ENCODE measurements at regions not wholly inside any gene's neighbourhood (a gene's known extent, or its start where the extent isn't known, plus 50 kb on each side); places are given as distances from the start of the nearest gene placed in this dataset.
"Not testable (repeated sequence)": the region's sequence is repeated elsewhere in the genome, so short reads cannot be mapped to it uniquely, and the experiment has no call there.

GRCh38 chr11:25485315-25485714 lies 846.6 kb upstream of the ANO3 start:
- Mint-ChIP-seq H3K4me3 (no peak overlapping the region), H3K9me3 (no peaks in the 10 kb centered on the region), H3K27ac (no peak overlapping the region), H3K36me3 (no peaks in the 10 kb centered on the region), H3K4me1 (peaks cover 14% of the 10 kb centered on the region), H3K27me3 (ENCODE audit: low read depth) (no peaks in the 10 kb centered on the region)
- no peak for TF ChIP-seq CTCF (IDR thresholded peaks at IDR 0.05; ENCODE audit: unreplicated experiment)
- DNase-seq (ENCODE audit: low spot score in 2 of 2, unreplicated experiment in 2 of 2): no peak

- H3K9me3 Mint-ChIP-seq; H3K4me3 Mint-ChIP-seq; DNase-seq (ENCODE audit: low spot score in 2 of 2, unreplicated experiment in 2 of 2); H3K27me3 Mint-ChIP-seq (ENCODE audit: low read depth); H3K27ac Mint-ChIP-seq; H3K36me3 Mint-ChIP-seq: not testable (repeated sequence)
- peaks cover 14% of the 10 kb centered on the region for H3K4me1 Mint-ChIP-seq
Measured at GRCh38 chr11:25486338-25486737, 845.6 kb upstream of the ANO3 start.

GRCh38 chr11:25488176-25488575 lies 843.8 kb upstream of the ANO3 start:
- DNase-seq (ENCODE audit: low spot score in 2 of 2, unreplicated experiment in 2 of 2); H3K9me3 Mint-ChIP-seq; H3K27ac Mint-ChIP-seq; H3K27me3 Mint-ChIP-seq (ENCODE audit: low read depth); H3K4me3 Mint-ChIP-seq; H3K36me3 Mint-ChIP-seq: not testable (repeated sequence)
- H3K4me1 Mint-ChIP-seq: peaks cover 14% of the 10 kb centered on the region

GRCh38 chr11:25501426-25501825 lies 830.5 kb upstream of the ANO3 start:
- peaks cover 15% of the 10 kb centered on the region for H3K9me3 Mint-ChIP-seq
- H3K36me3 Mint-ChIP-seq; H3K4me3 Mint-ChIP-seq; H3K27ac Mint-ChIP-seq; H3K27me3 Mint-ChIP-seq (ENCODE audit: low read depth); H3K4me1 Mint-ChIP-seq; DNase-seq (ENCODE audit: low spot score in 2 of 2, unreplicated experiment in 2 of 2): not testable (repeated sequence)

- Mint-ChIP-seq H3K4me3 (no peak overlapping the region), H3K36me3 (no peaks in the 10 kb centered on the region), H3K4me1 (no peaks in the 10 kb centered on the region), H3K27me3 (ENCODE audit: low read depth) (peaks cover 2% of the 10 kb centered on the region), H3K9me3 (peaks cover 16% of the 10 kb centered on the region), H3K27ac (no peak overlapping the region)
- DNase-seq (ENCODE audit: low spot score in 2 of 2, unreplicated experiment in 2 of 2): no peak
- TF ChIP-seq CTCF (IDR thresholded peaks at IDR 0.05; ENCODE audit: unreplicated experiment): no peak
Measured at GRCh38 chr11:25515576-25515975, 816.4 kb upstream of the ANO3 start.

- no peaks in the 10 kb centered on the region for H3K36me3 Mint-ChIP-seq
- peaks cover 2% of the 10 kb centered on the region for H3K27me3 Mint-ChIP-seq (ENCODE audit: low read depth)
- no peak overlapping the region for H3K4me3 Mint-ChIP-seq
- H3K4me1 Mint-ChIP-seq: no peaks in the 10 kb centered on the region
- H3K9me3 Mint-ChIP-seq: no peaks in the 10 kb centered on the region
- no peak for DNase-seq (ENCODE audit: low spot score in 2 of 2, unreplicated experiment in 2 of 2)
- no peak for TF ChIP-seq CTCF (IDR thresholded peaks at IDR 0.05; ENCODE audit: unreplicated experiment)
- H3K27ac Mint-ChIP-seq: no peak overlapping the region
Measured at GRCh38 chr11:25520459-25520858, 811.5 kb upstream of the ANO3 start.

- no peaks in the 10 kb centered on the region for H3K36me3 Mint-ChIP-seq
- no peaks in the 10 kb centered on the region for H3K4me1 Mint-ChIP-seq
- H3K9me3 Mint-ChIP-seq: no peaks in the 10 kb centered on the region
- H3K27ac Mint-ChIP-seq: no peak overlapping the region
- H3K4me3 Mint-ChIP-seq: no peak overlapping the region
- TF ChIP-seq CTCF (IDR thresholded peaks at IDR 0.05; ENCODE audit: unreplicated experiment): no peak
- no peaks in the 10 kb centered on the region for H3K27me3 Mint-ChIP-seq (ENCODE audit: low read depth)
- no peak for DNase-seq (ENCODE audit: low spot score in 2 of 2, unreplicated experiment in 2 of 2)
Measured at GRCh38 chr11:25527841-25528240, 804.1 kb upstream of the ANO3 start.
